Peyer's patch (tissue), 4 donors: ENCODE measurements at regions not wholly inside any gene's neighbourhood (a gene's known extent, or its start where the extent isn't known, plus 50 kb on each side); places are given as distances from the start of the nearest gene placed in this dataset.
"Not testable (repeated sequence)": the region's sequence is repeated elsewhere in the genome, so short reads cannot be mapped to it uniquely, and the experiment has no call there.

Source experiments
- CTCF ChIP-seq, 6 experiments: fragments of 450-650 bp in 4 of 6; fragments of 200-600 bp in 2 of 6; sonication (generic) in 1 of 6; IDR thresholded peaks; one replicate each; pipeline ENCODE4 v1.5.1; 2017 to 2019; ENCODE audit warnings: antibody characterized with exemption in 6 of 6, mild to moderate bottlenecking in 3 of 6, moderate library complexity in 1 of 6
- POLR2A ChIP-seq, 2 donors: fragments of 450-650 bp; IDR thresholded peaks; one replicate each; pipeline ENCODE4 v1.5.1; 2017; ENCODE audit warnings: antibody characterized with exemption in 2 of 2, mild to moderate bottlenecking in 2 of 2, moderate library complexity in 2 of 2

- TF ChIP-seq POLR2A, CTCF (IDR thresholded peaks at IDR 0.05): not testable (repeated sequence)
Observed at GRCh38 chr7:6926193-6927174, 100.4 kb upstream of the CCZ1B start.
